CD4-positive, alpha-beta memory T cell (primary cell): ENCODE measurements at regions not wholly inside any gene's neighbourhood (a gene's known extent, or its start where the extent isn't known, plus 50 kb on each side); places are given as distances from the start of the nearest gene placed in this dataset.

Source experiments
- CTCF ChIA-PET: fragments of 350-600 bp; sonication (Branson Sonifier 250); formaldehyde crosslinking; loops from one replicate; lab custom pipeline; 2021; ENCODE audit warnings: inconsistent platforms; ENCODE audit not compliant: partially characterized antibody; lab: Charles Lee
- POLR2A ChIA-PET: fragments of 350-600 bp; sonication (Branson Sonifier 250); formaldehyde crosslinking; loops from one replicate; lab custom pipeline; 2021; ENCODE audit not compliant: partially characterized antibody; lab: Charles Lee
- DNase-seq, 5 donors: peaks; one replicate each; pipeline versions ENCODE4 v3.0.0 to v3.0.0-alpha.2; 2020 to 2022; ENCODE audit warnings: mixed read lengths in 1 of 5
- H3K27ac ChIP-seq: one replicate; pipeline ENCODE4 v1.7.0; 2013; ENCODE audit warnings: low read depth, low read length
- H3K27me3 ChIP-seq: 2 replicates; pipeline ENCODE4 v1.7.0; 2013; ENCODE audit warnings: mild to moderate bottlenecking, low read length, moderate library complexity; ENCODE audit not compliant: insufficient read depth
- H3K36me3 ChIP-seq: 2 replicates; pipeline ENCODE4 v1.7.0; 2013; ENCODE audit warnings: mild to moderate bottlenecking, low read length, moderate library complexity; ENCODE audit not compliant: insufficient read depth
- H3K4me1 ChIP-seq: 2 replicates; pipeline ENCODE4 v1.7.0; 2013; ENCODE audit warnings: mild to moderate bottlenecking, low read length, moderate library complexity; ENCODE audit not compliant: insufficient read depth
- H3K4me3 ChIP-seq, 2 donors: one replicate each; pipeline ENCODE4 v1.7.0; 2013; ENCODE audit warnings: low read length in 2 of 2, mild to moderate bottlenecking in 1 of 2
- H3K9me3 ChIP-seq, 2 donors: one replicate each; pipeline ENCODE4 v1.7.0; 2013; ENCODE audit warnings: low read length in 2 of 2, control low read depth in 1 of 2; ENCODE audit not compliant: control insufficient read depth in 1 of 2
- H3K27ac Mint-ChIP-seq, 7 donors: one replicate each; pipeline ENCODE4 v1.8.0; 2020 to 2021; ENCODE audit warnings: mixed read lengths in 7 of 7, mild to moderate bottlenecking in 6 of 7, inconsistent platforms in 3 of 7, moderate library complexity in 3 of 7
- H3K27me3 Mint-ChIP-seq, 2 donors: one replicate each; pipeline ENCODE4 v1.8.0; 2020 to 2021; ENCODE audit warnings: mixed read lengths in 2 of 2
- H3K36me3 Mint-ChIP-seq, 2 donors: one replicate each; pipeline ENCODE4 v1.8.0; 2020 to 2021; ENCODE audit warnings: mixed read lengths in 2 of 2, inconsistent platforms in 1 of 2, mild to moderate bottlenecking in 1 of 2
- H3K4me1 Mint-ChIP-seq, 4 donors: one replicate each; pipeline ENCODE4 v1.8.0; 2020 to 2021; ENCODE audit warnings: mixed read lengths in 4 of 4, mild to moderate bottlenecking in 1 of 4
- H3K4me3 Mint-ChIP-seq, 8 donors: one replicate each; pipeline ENCODE4 v1.8.0; 2020 to 2021; ENCODE audit warnings: mixed read lengths in 8 of 8, mild to moderate bottlenecking in 7 of 8, moderate library complexity in 6 of 8, inconsistent platforms in 3 of 8
- H3K9me3 Mint-ChIP-seq, 8 donors: one replicate each; pipeline ENCODE4 v1.8.0; 2020 to 2021; ENCODE audit warnings: mixed read lengths in 8 of 8, mild to moderate bottlenecking in 5 of 8, inconsistent platforms in 3 of 8, moderate library complexity in 1 of 8
- intact Hi-C: fragments of 100-400 bp; cut with micrococcal nuclease; formaldehyde crosslinking; loops from one replicate; pipeline ENCODE4 v1.15.1; 2023

DNA sequence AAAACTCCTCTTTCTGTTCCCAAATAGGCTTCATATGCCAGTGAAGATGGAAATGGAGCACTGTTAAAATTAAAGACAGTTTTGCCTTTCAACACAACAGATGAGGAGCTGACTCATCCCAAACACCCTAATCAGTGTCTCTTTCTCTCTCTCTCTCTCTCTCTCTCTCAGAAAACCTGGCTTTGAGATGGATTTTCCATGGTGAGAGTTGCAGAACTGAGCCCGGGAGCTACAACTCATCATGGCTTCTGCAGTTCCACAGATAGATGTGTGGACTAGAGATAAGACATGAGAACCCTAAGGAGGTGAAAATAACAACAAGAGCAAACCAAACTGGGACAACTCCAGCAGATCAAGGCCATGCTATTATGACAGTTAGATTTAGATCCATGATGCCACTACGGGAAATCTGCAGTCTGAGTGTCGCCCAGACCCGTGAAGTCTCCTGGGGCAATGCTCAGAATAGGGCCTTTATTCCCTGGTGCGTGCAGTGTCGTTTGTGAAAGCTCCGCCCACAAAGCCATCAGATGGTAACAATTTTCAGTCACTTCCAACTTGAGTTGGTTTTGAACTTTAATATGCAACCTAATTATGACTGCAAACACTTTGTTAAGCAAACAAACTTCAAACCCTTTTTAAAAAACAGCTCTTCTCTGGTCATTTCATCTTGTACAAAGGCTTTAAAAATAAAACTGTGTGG, 338.2 kb upstream of the PREP start:
- intact Hi-C loops, result no loop called here

GRCh38 chr6:105739764-105740163, 336.9 kb upstream of the PREP start:
- Histone ChIP-seq H3K4me3 (no peak overlapping the region), H3K36me3 (no peaks in the 10 kb centered on the region), H3K27me3 (no peaks in the 10 kb centered on the region), H3K9me3 (no peaks in the 10 kb centered on the region), H3K4me1 (no peaks in the 10 kb centered on the region), H3K27ac (no peak overlapping the region)
- ChIA-PET CTCF (interaction anchor here (0.6 kb wide), 1 partner anchor 481 kb away, joined by 3 read pairs; no protein-coding TSS in a partner anchor), POLR2A (no interaction called here)
- H3K4me3 Mint-ChIP-seq, result no peak overlapping the region
- intact Hi-C loops, result no loop called here
- H3K27ac Mint-ChIP-seq, result no peak overlapping the region
- no peak for DNase-seq
- H3K4me1 Mint-ChIP-seq, result peaks cover 5 to 12% (median 9%) of the 10 kb centered on the region in 4 donors
- no peaks in the 10 kb centered on the region for H3K9me3 Mint-ChIP-seq
- no peaks in the 10 kb centered on the region for H3K27me3 Mint-ChIP-seq
- no peaks in the 10 kb centered on the region for H3K36me3 Mint-ChIP-seq

More for the DNA sequence above, 338.2 kb upstream of the PREP start:
- no peaks in the 10 kb centered on the region for H3K27me3 Mint-ChIP-seq
- POLR2A ChIA-PET, result no interaction called here
- Histone ChIP-seq H3K27ac (no peak overlapping the region), H3K9me3 (no peaks in the 10 kb centered on the region), H3K4me3 (no peak overlapping the region), H3K4me1 (no peaks in the 10 kb centered on the region), H3K36me3 (no peaks in the 10 kb centered on the region), H3K27me3 (no peaks in the 10 kb centered on the region)
- H3K36me3 Mint-ChIP-seq, result no peaks in the 10 kb centered on the region
- H3K4me1 Mint-ChIP-seq, result peaks cover 7 to 12% (median 10%) of the 10 kb centered on the region in 4 donors
- H3K9me3 Mint-ChIP-seq, result no peaks in the 10 kb centered on the region
- CTCF ChIA-PET, result interaction anchor here (0.7 kb wide), 1 partner anchor 352 kb away, joined by 3 read pairs; no protein-coding TSS in a partner anchor
- H3K4me3 Mint-ChIP-seq, result no peak overlapping the region
- no peak for DNase-seq
- no peak overlapping the region for H3K27ac Mint-ChIP-seq

- H3K9me3 ChIP-seq, result no peaks in the 10 kb centered on the region
- H3K36me3 ChIP-seq, result no peaks in the 10 kb centered on the region
- intact Hi-C loops, result loop anchor here (1.0 to 5.0 kb wide), 6 partner anchors 249 to 567 kb away; partner anchors contain the start of gene PRDM1
- H3K4me3 Mint-ChIP-seq, result no peak overlapping the region
- peak overlapping the region in 1 of 7 donors; percentile 21 for H3K27ac Mint-ChIP-seq
- ChIA-PET CTCF (interaction anchor here (0.7 to 10.6 kb wide), 6 partner anchors 108 to 495 kb away, joined by 3 to 100 read pairs (median 4); no protein-coding TSS in a partner anchor), POLR2A (no interaction called here)
- no peaks in the 10 kb centered on the region for H3K27me3 Mint-ChIP-seq
- H3K4me1 ChIP-seq, result no peaks in the 10 kb centered on the region
- H3K4me3 ChIP-seq, result no peak overlapping the region
- no peaks in the 10 kb centered on the region for H3K36me3 Mint-ChIP-seq
- peak in 4 of 5 donors; percentile 39 to 48 (median 42) for DNase-seq
- no peaks in the 10 kb centered on the region for H3K27me3 ChIP-seq
- H3K4me1 Mint-ChIP-seq, result peaks cover 5 to 12% (median 8%) of the 10 kb centered on the region in 4 donors
- no peak overlapping the region for H3K27ac ChIP-seq
- H3K9me3 Mint-ChIP-seq, result no peaks in the 10 kb centered on the region
Observed at GRCh38 chr6:105733556-105734162, 330.8 kb upstream of the PREP start.

DNA sequence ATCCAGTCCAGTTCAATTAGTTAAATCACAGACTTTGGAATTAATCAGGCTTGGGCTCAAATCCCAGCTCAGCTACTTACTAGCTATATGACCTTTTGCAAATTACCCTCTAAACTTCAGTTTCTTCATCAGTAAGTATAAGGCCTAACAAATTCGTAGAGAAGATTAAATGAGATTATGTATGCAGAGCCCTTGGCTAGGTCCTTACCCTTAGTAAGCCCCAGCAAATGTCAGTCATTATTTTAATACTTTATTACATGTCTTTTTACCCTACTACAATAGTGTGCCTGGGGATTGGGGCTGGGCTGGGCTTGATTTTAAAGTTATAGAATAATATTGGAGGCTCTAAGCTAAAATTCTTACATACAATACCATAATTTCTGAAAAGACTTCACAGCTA, 326.1 kb upstream of the PREP start:
- Mint-ChIP-seq H3K36me3 (no peaks in the 10 kb centered on the region), H3K9me3 (no peaks in the 10 kb centered on the region), H3K27ac (no peak overlapping the region), H3K27me3 (peaks cover 0 to 1% of the 10 kb centered on the region in 2 donors), H3K4me1 (no peaks in the 10 kb centered on the region), H3K4me3 (no peak overlapping the region)
- H3K4me1 ChIP-seq, result no peaks in the 10 kb centered on the region
- H3K9me3 ChIP-seq, result no peaks in the 10 kb centered on the region
- H3K27ac ChIP-seq, result no peak overlapping the region
- ChIA-PET CTCF (interaction anchor here (0.9 to 10.6 kb wide), 3 partner anchors 76 to 494 kb away, joined by 3 to 100 read pairs (median 5); no protein-coding TSS in a partner anchor), POLR2A (no interaction called here)
- no peak overlapping the region for H3K4me3 ChIP-seq
- no peak for DNase-seq
- no peaks in the 10 kb centered on the region for H3K27me3 ChIP-seq
- H3K36me3 ChIP-seq, result no peaks in the 10 kb centered on the region
- intact Hi-C loops, result no loop called here

GRCh38 chr6:105726902-105727655, 324.2 kb upstream of the PREP start:
- Histone ChIP-seq H3K27me3 (no peaks in the 10 kb centered on the region), H3K4me3 (no peak overlapping the region), H3K9me3 (no peaks in the 10 kb centered on the region), H3K36me3 (no peaks in the 10 kb centered on the region), H3K4me1 (no peaks in the 10 kb centered on the region), H3K27ac (no peak overlapping the region)
- DNase-seq, result no peak
- ChIA-PET CTCF (interaction anchor here (0.6 to 10.6 kb wide), 6 partner anchors 8 to 508 kb away, joined by 3 to 100 read pairs (median 4); no protein-coding TSS in a partner anchor), POLR2A (no interaction called here)
- intact Hi-C loops, result no loop called here
- Mint-ChIP-seq H3K9me3 (no peaks in the 10 kb centered on the region), H3K4me1 (no peaks in the 10 kb centered on the region), H3K27me3 (peaks cover 0 to 1% of the 10 kb centered on the region in 2 donors), H3K36me3 (no peaks in the 10 kb centered on the region), H3K4me3 (no peak overlapping the region), H3K27ac (no peak overlapping the region)

- H3K9me3 Mint-ChIP-seq, result peaks cover 6 to 31% (median 23%) of the 10 kb centered on the region in 8 donors
- Histone ChIP-seq H3K4me1 (no peaks in the 10 kb centered on the region), H3K4me3 (no peak overlapping the region), H3K27me3 (no peaks in the 10 kb centered on the region), H3K36me3 (no peaks in the 10 kb centered on the region), H3K9me3 (no peaks in the 10 kb centered on the region), H3K27ac (no peak overlapping the region)
- H3K36me3 Mint-ChIP-seq, result peaks cover 5 to 11% of the 10 kb centered on the region in 2 donors
- no peak for DNase-seq
- H3K4me3 Mint-ChIP-seq, result no peak overlapping the region
- peaks cover 0 to 4% (median 0%) of the 10 kb centered on the region in 4 donors for H3K4me1 Mint-ChIP-seq
- peaks cover 0 to 2% of the 10 kb centered on the region in 2 donors for H3K27me3 Mint-ChIP-seq
- no peak overlapping the region for H3K27ac Mint-ChIP-seq
- ChIA-PET CTCF (no interaction called here), POLR2A (no interaction called here)
- intact Hi-C loops, result no loop called here
Observed at GRCh38 chr6:105714846-105715245, 312.0 kb upstream of the PREP start.
